ENCODE measurements at regions not wholly inside any gene's neighbourhood (a gene's known extent, or its start where the extent isn't known, plus 50 kb on each side); places are given as distances from the start of the nearest gene placed in this dataset.

DNA sequence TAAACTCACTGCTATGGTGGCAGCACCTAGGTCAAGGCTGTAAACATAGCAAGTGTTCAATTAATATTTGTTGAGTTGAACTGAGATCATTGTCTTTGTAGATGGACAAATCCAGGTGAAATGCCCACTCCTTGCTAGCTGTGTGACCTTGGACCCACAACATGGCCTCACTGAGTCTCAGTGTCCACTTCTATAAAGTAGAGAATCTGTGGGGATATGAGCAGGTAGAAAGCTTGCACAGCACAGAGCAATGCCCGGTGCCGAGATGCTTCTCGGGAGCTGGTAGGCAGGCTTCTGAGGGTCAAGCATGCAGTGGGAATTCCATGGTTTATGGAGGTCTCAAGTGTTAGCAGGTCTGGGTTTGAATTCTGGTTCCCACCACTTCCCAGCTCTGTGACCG, 97.9 kb upstream of the SYT13 start:
- TF ChIP-seq HNF4A (conservative IDR thresholded peaks at IDR 0.05), result no peak
- TF ChIP-seq, protein P1, sequence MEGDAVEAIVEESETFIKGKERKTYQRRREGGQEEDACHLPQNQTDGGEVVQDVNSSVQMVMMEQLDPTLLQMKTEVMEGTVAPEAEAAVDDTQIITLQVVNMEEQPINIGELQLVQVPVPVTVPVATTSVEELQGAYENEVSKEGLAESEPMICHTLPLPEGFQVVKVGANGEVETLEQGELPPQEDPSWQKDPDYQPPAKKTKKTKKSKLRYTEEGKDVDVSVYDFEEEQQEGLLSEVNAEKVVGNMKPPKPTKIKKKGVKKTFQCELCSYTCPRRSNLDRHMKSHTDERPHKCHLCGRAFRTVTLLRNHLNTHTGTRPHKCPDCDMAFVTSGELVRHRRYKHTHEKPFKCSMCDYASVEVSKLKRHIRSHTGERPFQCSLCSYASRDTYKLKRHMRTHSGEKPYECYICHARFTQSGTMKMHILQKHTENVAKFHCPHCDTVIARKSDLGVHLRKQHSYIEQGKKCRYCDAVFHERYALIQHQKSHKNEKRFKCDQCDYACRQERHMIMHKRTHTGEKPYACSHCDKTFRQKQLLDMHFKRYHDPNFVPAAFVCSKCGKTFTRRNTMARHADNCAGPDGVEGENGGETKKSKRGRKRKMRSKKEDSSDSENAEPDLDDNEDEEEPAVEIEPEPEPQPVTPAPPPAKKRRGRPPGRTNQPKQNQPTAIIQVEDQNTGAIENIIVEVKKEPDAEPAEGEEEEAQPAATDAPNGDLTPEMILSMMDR (IDR thresholded peaks at IDR 0.05; ENCODE audit: low read depth, low read length, missing input control), result no peak
- TF ChIP-seq JUND (IDR thresholded peaks at IDR 0.05), result no peak
- TF ChIP-seq TAF1 (conservative IDR thresholded peaks at IDR 0.05), result no peak
- TF ChIP-seq, protein P2, sequence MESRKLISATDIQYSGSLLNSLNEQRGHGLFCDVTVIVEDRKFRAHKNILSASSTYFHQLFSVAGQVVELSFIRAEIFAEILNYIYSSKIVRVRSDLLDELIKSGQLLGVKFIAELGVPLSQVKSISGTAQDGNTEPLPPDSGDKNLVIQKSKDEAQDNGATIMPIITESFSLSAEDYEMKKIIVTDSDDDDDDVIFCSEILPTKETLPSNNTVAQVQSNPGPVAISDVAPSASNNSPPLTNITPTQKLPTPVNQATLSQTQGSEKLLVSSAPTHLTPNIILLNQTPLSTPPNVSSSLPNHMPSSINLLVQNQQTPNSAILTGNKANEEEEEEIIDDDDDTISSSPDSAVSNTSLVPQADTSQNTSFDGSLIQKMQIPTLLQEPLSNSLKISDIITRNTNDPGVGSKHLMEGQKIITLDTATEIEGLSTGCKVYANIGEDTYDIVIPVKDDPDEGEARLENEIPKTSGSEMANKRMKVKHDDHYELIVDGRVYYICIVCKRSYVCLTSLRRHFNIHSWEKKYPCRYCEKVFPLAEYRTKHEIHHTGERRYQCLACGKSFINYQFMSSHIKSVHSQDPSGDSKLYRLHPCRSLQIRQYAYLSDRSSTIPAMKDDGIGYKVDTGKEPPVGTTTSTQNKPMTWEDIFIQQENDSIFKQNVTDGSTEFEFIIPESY (IDR thresholded peaks at IDR 0.05), result no peak
- TF ChIP-seq GABPA (IDR thresholded peaks at IDR 0.05 in 1 of 2, conservative IDR thresholded peaks at IDR 0.05 in 1 of 2), result no peak
- TF ChIP-seq, protein P3, sequence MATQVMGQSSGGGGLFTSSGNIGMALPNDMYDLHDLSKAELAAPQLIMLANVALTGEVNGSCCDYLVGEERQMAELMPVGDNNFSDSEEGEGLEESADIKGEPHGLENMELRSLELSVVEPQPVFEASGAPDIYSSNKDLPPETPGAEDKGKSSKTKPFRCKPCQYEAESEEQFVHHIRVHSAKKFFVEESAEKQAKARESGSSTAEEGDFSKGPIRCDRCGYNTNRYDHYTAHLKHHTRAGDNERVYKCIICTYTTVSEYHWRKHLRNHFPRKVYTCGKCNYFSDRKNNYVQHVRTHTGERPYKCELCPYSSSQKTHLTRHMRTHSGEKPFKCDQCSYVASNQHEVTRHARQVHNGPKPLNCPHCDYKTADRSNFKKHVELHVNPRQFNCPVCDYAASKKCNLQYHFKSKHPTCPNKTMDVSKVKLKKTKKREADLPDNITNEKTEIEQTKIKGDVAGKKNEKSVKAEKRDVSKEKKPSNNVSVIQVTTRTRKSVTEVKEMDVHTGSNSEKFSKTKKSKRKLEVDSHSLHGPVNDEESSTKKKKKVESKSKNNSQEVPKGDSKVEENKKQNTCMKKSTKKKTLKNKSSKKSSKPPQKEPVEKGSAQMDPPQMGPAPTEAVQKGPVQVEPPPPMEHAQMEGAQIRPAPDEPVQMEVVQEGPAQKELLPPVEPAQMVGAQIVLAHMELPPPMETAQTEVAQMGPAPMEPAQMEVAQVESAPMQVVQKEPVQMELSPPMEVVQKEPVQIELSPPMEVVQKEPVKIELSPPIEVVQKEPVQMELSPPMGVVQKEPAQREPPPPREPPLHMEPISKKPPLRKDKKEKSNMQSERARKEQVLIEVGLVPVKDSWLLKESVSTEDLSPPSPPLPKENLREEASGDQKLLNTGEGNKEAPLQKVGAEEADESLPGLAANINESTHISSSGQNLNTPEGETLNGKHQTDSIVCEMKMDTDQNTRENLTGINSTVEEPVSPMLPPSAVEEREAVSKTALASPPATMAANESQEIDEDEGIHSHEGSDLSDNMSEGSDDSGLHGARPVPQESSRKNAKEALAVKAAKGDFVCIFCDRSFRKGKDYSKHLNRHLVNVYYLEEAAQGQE (IDR thresholded peaks at IDR 0.05), result no peak
- no peak for TF ChIP-seq FOXA1 (IDR thresholded peaks at IDR 0.05)
- TF ChIP-seq SP1 (IDR thresholded peaks at IDR 0.05), result no peak
- no peak for TF ChIP-seq YY1 (IDR thresholded peaks at IDR 0.05)
- TF ChIP-seq, protein P4, sequence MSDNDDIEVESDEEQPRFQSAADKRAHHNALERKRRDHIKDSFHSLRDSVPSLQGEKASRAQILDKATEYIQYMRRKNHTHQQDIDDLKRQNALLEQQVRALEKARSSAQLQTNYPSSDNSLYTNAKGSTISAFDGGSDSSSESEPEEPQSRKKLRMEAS (IDR thresholded peaks at IDR 0.05), result no peak

Data from liver (tissue), 3 donors.